HG03097 (cell line): ENCODE measurements at regions not wholly inside any gene's neighbourhood (a gene's known extent, or its start where the extent isn't known, plus 50 kb on each side); places are given as distances from the start of the nearest gene placed in this dataset.

Source experiments
- ATAC-seq: cut with Tn5 transposase; IDR thresholded peaks from one replicate; pipeline ENCODE4 v1.9.1; 2021; ENCODE audit not compliant: unreplicated experiment, low FRiP score

GRCh38 chr18:65329010-65329409 lies 421.8 kb upstream of the CDH7 start:
- ATAC-seq, result no peak

- ATAC-seq, result no peak
These were observed 424.0 kb upstream of the CDH7 start for GRCh38 chr18:65326805-65327204.

- ATAC-seq, result no peak
These were observed 427.9 kb upstream of the CDH7 start for GRCh38 chr18:65322895-65323294.

GRCh38 chr18:65298422-65298821 lies 452.4 kb upstream of the CDH7 start:
- ATAC-seq, result no peak

GRCh38 chr18:65288908-65289307 lies 461.9 kb upstream of the CDH7 start:
- no peak for ATAC-seq

- ATAC-seq, result no peak
These were observed 463.2 kb upstream of the CDH7 start for GRCh38 chr18:65287652-65288051.

- ATAC-seq, result no peak
These were observed 468.7 kb upstream of the CDH7 start for GRCh38 chr18:65282096-65282495.

- no peak for ATAC-seq
These were observed 471.0 kb upstream of the CDH7 start for GRCh38 chr18:65279668-65280305.

GRCh38 chr18:65278939-65279667 lies 471.7 kb upstream of the CDH7 start:
- ATAC-seq, result no peak

GRCh38 chr18:65269375-65269774 lies 481.4 kb upstream of the CDH7 start:
- ATAC-seq, result no peak

GRCh38 chr18:65265761-65266160 lies 485.1 kb upstream of the CDH7 start:
- ATAC-seq, result no peak

- no peak for ATAC-seq
These were observed 490.8 kb upstream of the CDH7 start for GRCh38 chr18:65260030-65260429.

GRCh38 chr18:65259403-65259802 lies 491.4 kb upstream of the CDH7 start:
- ATAC-seq, result no peak

GRCh38 chr18:65257149-65257548 lies 493.7 kb upstream of the CDH7 start:
- no peak for ATAC-seq

- ATAC-seq, result no peak
These were observed 495.4 kb upstream of the CDH7 start for GRCh38 chr18:65255417-65255816.

- no peak for ATAC-seq
These were observed 511.0 kb upstream of the CDH7 start for GRCh38 chr18:65239787-65240186.

- no peak for ATAC-seq
These were observed 514.7 kb upstream of the CDH7 start for GRCh38 chr18:65235966-65236624.

GRCh38 chr18:65230311-65230710 lies 520.5 kb upstream of the CDH7 start:
- ATAC-seq, result no peak

- no peak for ATAC-seq
These were observed 522.8 kb upstream of the CDH7 start for GRCh38 chr18:65227970-65228369.

GRCh38 chr18:65221736-65222135 lies 529.1 kb upstream of the CDH7 start:
- no peak for ATAC-seq

- ATAC-seq, result no peak
These were observed 529.7 kb upstream of the CDH7 start for GRCh38 chr18:65221115-65221514.
